ENCODE measurements at regions not wholly inside any gene's neighbourhood (a gene's known extent, or its start where the extent isn't known, plus 50 kb on each side); places are given as distances from the start of the nearest gene placed in this dataset.

DNA sequence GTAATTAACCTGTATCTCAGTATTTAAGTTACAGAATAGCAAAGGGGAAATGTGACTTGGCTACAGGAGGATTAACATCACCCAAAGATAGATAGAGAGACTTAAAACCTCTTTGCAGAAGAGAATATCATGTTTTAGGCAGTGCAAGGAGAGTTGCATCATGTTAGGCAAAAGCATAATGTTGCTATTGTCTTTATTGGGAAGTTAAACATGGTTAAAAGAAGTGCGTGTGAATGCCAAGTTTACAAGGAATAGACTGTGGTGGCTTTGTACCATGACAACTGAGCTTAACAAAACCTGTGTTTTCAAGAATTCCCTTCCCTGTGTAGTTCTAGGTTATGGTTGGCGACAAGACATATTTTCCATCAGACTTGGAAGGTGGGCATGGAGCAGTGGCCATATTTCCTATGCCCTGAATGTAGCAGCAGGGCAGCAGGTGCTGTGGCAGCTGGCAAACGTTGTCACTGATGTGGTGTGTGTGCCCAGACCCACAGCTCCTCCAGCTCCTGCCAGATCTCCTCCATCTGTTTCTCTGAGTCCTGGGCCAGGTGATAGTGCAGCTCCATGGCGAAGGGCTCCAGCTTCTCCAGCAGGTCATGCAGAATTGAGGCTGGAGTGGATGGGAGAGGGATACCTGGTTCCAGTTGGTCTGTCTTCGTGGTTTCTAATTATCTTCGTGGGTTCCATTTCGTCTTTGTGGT is 163.3 kb downstream of the QRSL1 start:
- POLR2A ChIA-PET (ENCODE audit: unreplicated experiment): no interaction called here
- no peaks in the 10 kb centered on the region for H3K36me3 ChIP-seq (ENCODE audit: low read depth)
- no peak overlapping the region for H3K27ac ChIP-seq
- DNase-seq: no peak
- H3K9me3 ChIP-seq (ENCODE audit: insufficient read depth, low read depth): no peaks in the 10 kb centered on the region
- H3K9me2 ChIP-seq (ENCODE audit: insufficient read depth): no peaks in the 10 kb centered on the region
- H4K20me1 ChIP-seq (ENCODE audit: insufficient read depth): no peaks in the 10 kb centered on the region
- H3K27me3 ChIP-seq (ENCODE audit: insufficient read depth, low read depth): no peaks in the 10 kb centered on the region
- no TSS peak for BruUV-seq (replicated peaks)
- no peak overlapping the region for H3K4me3 ChIP-seq
- TF ChIP-seq EZH2 (IDR thresholded peaks at IDR 0.05; ENCODE audit: low read depth): no peak
- H2AFZ ChIP-seq: no peak overlapping the region
- H3K4me1 ChIP-seq (replicated peaks; ENCODE audit: insufficient read depth): peaks cover 19% of the 10 kb centered on the region
- CTCF ChIA-PET: no interaction called here
- no peak overlapping the region for H3K4me2 ChIP-seq
- peaks cover 10% of the 10 kb centered on the region for H3F3A ChIP-seq (ENCODE audit: insufficient read depth, low read depth)
- H3K79me2 ChIP-seq (ENCODE audit: low read depth): no peaks in the 10 kb centered on the region
- intact Hi-C loops (cut with micrococcal nuclease; ENCODE audit: unreplicated experiment): no loop called here

DNA sequence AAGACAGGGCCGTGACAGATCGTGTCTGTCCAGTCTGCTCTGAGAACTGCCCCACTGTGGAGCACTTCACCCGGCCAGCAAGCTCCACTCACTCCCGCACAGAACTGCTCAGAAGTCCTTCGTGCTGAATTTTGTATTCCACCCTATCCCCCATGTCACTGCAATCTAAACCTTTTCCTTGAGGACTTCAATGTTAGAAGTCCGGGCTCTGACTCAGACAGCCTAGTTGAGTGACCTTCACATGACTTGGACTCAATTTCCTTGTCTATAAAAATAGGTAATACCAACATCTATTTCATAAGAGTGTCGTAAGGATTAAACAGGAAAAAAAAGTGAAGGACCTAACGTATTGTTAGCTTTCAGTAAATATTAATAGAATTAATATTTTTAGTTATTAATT is 161.6 kb downstream of the QRSL1 start:
- CTCF ChIA-PET: no interaction called here
- POLR2A ChIA-PET (ENCODE audit: unreplicated experiment): no interaction called here
- H3K27ac ChIP-seq: no peak overlapping the region
- no peaks in the 10 kb centered on the region for H3K27me3 ChIP-seq (ENCODE audit: insufficient read depth, low read depth)
- no peaks in the 10 kb centered on the region for H3K9me3 ChIP-seq (ENCODE audit: insufficient read depth, low read depth)
- H3K79me2 ChIP-seq (ENCODE audit: low read depth): no peaks in the 10 kb centered on the region
- no peak for TF ChIP-seq EZH2 (IDR thresholded peaks at IDR 0.05; ENCODE audit: low read depth)
- TF ChIP-seq, protein P1, sequence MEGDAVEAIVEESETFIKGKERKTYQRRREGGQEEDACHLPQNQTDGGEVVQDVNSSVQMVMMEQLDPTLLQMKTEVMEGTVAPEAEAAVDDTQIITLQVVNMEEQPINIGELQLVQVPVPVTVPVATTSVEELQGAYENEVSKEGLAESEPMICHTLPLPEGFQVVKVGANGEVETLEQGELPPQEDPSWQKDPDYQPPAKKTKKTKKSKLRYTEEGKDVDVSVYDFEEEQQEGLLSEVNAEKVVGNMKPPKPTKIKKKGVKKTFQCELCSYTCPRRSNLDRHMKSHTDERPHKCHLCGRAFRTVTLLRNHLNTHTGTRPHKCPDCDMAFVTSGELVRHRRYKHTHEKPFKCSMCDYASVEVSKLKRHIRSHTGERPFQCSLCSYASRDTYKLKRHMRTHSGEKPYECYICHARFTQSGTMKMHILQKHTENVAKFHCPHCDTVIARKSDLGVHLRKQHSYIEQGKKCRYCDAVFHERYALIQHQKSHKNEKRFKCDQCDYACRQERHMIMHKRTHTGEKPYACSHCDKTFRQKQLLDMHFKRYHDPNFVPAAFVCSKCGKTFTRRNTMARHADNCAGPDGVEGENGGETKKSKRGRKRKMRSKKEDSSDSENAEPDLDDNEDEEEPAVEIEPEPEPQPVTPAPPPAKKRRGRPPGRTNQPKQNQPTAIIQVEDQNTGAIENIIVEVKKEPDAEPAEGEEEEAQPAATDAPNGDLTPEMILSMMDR (conservative IDR thresholded peaks at IDR 0.05): no peak
- no peaks in the 10 kb centered on the region for H4K20me1 ChIP-seq (ENCODE audit: insufficient read depth)
- peak in 1 of 2 experiments; percentile 74 for DNase-seq
- no peaks in the 10 kb centered on the region for H3K36me3 ChIP-seq (ENCODE audit: low read depth)
- H3K4me3 ChIP-seq: no peak overlapping the region
- no TSS peak for BruUV-seq (replicated peaks)
- no peak overlapping the region for H2AFZ ChIP-seq
- H3K4me1 ChIP-seq (replicated peaks; ENCODE audit: insufficient read depth): peaks cover 4% of the 10 kb centered on the region
- peak overlapping the region; percentile 30; the same call in 1 of the 2 replicates for H3K4me2 ChIP-seq
- intact Hi-C loops (cut with micrococcal nuclease; ENCODE audit: unreplicated experiment): no loop called here
- H3F3A ChIP-seq (ENCODE audit: insufficient read depth, low read depth): no peaks in the 10 kb centered on the region
- H3K9me2 ChIP-seq (ENCODE audit: insufficient read depth): no peaks in the 10 kb centered on the region

DNA sequence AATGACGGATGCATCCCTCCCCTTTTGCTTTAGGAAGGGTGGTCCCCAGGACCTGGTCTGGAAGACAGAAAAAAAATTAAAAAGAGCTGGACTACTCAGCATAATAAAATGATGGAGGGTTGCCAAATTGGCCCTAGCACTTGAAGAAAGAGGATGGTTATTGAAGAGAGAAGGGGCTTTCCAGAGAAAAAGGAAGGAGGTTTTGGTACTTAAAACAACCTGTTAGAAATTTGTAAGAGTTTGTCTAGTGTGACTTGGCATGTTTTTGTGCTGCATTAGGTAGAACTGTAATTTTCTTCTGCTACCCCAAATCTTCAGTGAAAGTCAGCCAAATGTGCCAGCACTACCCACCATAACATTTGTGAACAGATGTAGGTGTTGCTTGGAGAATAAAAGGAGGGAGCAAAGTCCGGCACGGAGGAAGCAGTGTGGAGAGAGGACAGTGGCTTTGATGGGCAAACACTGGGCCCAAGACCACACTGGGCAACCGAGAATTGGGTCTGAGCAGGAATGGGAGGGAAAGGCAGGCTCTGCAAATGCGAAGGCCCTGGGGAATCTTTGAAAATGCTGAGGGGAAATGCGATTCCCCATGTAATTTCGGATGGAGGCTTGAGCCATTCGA is 160.9 kb downstream of the QRSL1 start:
- H3K4me1 ChIP-seq (replicated peaks; ENCODE audit: insufficient read depth): peaks cover 4% of the 10 kb centered on the region
- intact Hi-C loops (cut with micrococcal nuclease; ENCODE audit: unreplicated experiment): no loop called here
- no peak overlapping the region for H3K27ac ChIP-seq
- TF ChIP-seq EZH2 (IDR thresholded peaks at IDR 0.05; ENCODE audit: low read depth): no peak
- TF ChIP-seq, protein P1 (conservative IDR thresholded peaks at IDR 0.05): no peak
- H3K9me2 ChIP-seq (ENCODE audit: insufficient read depth): no peaks in the 10 kb centered on the region
- H3K36me3 ChIP-seq (ENCODE audit: low read depth): no peaks in the 10 kb centered on the region
- DNase-seq: no peak
- POLR2A ChIA-PET (ENCODE audit: unreplicated experiment): no interaction called here
- H3K79me2 ChIP-seq (ENCODE audit: low read depth): no peaks in the 10 kb centered on the region
- no TSS peak for BruUV-seq (replicated peaks)
- CTCF ChIA-PET: no interaction called here
- H3K9me3 ChIP-seq (ENCODE audit: insufficient read depth, low read depth): no peaks in the 10 kb centered on the region
- H3K27me3 ChIP-seq (ENCODE audit: insufficient read depth, low read depth): no peaks in the 10 kb centered on the region
- H4K20me1 ChIP-seq (ENCODE audit: insufficient read depth): no peaks in the 10 kb centered on the region
- no peaks in the 10 kb centered on the region for H3F3A ChIP-seq (ENCODE audit: insufficient read depth, low read depth)
- H2AFZ ChIP-seq: no peak overlapping the region
- H3K4me2 ChIP-seq: no peak overlapping the region
- no peak overlapping the region for H3K4me3 ChIP-seq

Measured in PC-9 (cell line).